ENCODE measurements at regions not wholly inside any gene's neighbourhood (a gene's known extent, or its start where the extent isn't known, plus 50 kb on each side); places are given as distances from the start of the nearest gene placed in this dataset.

DNA sequence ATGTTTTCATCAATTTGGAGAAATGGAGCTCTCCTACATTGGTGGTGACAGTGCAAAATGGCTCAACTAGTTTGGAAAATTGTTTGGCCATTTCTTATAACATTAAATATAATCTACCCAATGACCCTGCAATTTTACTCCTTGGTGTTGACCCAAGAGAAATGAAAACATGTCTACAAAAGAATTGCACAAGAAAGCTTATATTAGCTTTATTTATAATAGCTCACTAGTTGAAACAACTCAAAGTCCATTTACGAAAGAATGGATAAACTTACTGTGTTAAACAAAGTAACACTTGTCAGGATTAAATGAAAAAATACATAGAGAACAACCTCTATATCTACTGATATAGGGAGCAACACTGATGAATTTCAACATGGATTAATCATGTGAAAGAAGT is 539.9 kb downstream of the DNAJB9 start:
- no peak for ATAC-seq
- TF ChIP-seq, protein P1, sequence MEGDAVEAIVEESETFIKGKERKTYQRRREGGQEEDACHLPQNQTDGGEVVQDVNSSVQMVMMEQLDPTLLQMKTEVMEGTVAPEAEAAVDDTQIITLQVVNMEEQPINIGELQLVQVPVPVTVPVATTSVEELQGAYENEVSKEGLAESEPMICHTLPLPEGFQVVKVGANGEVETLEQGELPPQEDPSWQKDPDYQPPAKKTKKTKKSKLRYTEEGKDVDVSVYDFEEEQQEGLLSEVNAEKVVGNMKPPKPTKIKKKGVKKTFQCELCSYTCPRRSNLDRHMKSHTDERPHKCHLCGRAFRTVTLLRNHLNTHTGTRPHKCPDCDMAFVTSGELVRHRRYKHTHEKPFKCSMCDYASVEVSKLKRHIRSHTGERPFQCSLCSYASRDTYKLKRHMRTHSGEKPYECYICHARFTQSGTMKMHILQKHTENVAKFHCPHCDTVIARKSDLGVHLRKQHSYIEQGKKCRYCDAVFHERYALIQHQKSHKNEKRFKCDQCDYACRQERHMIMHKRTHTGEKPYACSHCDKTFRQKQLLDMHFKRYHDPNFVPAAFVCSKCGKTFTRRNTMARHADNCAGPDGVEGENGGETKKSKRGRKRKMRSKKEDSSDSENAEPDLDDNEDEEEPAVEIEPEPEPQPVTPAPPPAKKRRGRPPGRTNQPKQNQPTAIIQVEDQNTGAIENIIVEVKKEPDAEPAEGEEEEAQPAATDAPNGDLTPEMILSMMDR (IDR thresholded peaks at IDR 0.05) = no peak

DNA sequence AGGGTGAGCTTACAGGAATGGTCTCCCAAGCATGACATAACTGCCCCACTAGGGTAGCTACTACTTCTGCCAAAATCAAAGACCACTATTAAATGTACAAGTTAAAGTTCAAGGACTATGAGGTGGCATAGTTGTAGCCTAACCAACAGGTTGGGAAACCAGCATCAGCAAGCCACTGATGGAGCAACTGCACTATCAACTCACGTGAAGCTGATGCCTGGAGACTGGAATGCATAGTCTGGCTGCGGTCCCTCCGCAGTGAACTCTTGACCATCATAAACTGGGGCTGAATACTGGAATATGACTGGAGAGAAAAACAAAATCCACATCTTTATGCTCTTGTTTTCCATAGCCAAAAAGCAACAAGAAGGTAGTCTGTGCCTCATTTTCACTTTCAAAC is 541.4 kb downstream of the DNAJB9 start:
- intact Hi-C loops (cut with DNase I) = no loop called here
- TF ChIP-seq, protein P1 (IDR thresholded peaks at IDR 0.05) = no peak
- H3K4me1 ChIP-seq = no peaks in the 10 kb centered on the region
- DNase-seq = no peak
- no peaks in the 10 kb centered on the region for H3K27me3 ChIP-seq
- no peak for ATAC-seq
- H3K36me3 ChIP-seq = no peaks in the 10 kb centered on the region
- H3K9me3 ChIP-seq = no peaks in the 10 kb centered on the region
- H3K4me3 ChIP-seq = no peak overlapping the region
- H3K27ac ChIP-seq = no peak overlapping the region
- no peak for FAIRE-seq
- 92 to 95% methylated on average over 3 of the region's 3 CpGs for WGBS, 2 donors

More for the DNA sequence above, 539.9 kb downstream of the DNAJB9 start:
- FAIRE-seq = no peak
- Histone ChIP-seq H3K27ac (no peak overlapping the region), H3K4me1 (no peaks in the 10 kb centered on the region), H3K9me3 (no peaks in the 10 kb centered on the region), H3K27me3 (no peaks in the 10 kb centered on the region), H3K4me3 (no peak overlapping the region), H3K36me3 (no peaks in the 10 kb centered on the region)
- WGBS, 2 donors = 54 to 64% methylated on average over 1 of the region's 1 CpG
- intact Hi-C loops (cut with DNase I) = no loop called here
- no peak for DNase-seq

DNA sequence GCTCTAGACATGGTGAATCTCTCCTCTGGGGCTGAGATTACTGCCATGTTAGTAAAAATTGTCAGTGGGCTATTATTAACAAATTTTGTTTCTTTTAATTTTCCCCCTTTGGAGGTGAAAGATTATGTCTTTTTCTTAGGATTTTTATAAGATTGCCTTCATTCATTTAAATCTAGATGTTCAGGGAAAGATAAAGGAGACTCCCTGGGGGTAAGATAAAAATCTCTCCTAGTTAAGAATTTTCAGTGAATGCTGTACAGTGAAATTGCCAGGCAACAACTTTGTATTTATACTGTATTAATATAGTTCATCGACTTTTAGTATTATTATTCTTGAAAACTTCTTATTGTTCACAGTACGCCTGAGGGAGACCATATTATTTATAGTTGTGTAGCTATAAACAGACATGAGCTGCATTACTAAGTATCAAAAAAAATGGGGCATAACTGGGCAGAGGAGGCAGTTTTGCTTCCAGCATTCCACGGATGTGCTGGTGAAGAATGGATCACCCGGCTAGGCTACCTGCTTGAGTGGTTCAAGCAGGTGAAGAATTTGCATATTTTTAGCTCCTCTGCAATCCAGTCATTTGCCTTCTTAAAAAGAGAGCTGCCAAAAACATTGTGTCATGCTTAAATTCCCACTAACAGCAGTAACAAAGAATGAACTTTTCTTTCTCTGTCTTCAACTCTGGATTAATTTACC is 552.1 kb downstream of the DNAJB9 start:
- 80 to 87% methylated on average over 4 of the region's 4 CpGs for WGBS, 2 donors
- no peaks in the 10 kb centered on the region for H3K36me3 ChIP-seq
- TF ChIP-seq, protein P1 (IDR thresholded peaks at IDR 0.05) = no peak
- no peak for ATAC-seq
- H3K9me3 ChIP-seq = no peaks in the 10 kb centered on the region
- intact Hi-C loops (cut with DNase I) = no loop called here
- no peak overlapping the region for H3K27ac ChIP-seq
- no peak for FAIRE-seq
- H3K4me3 ChIP-seq = no peak overlapping the region
- H3K4me1 ChIP-seq = no peaks in the 10 kb centered on the region
- H3K27me3 ChIP-seq = no peaks in the 10 kb centered on the region
- no peak for DNase-seq

DNA sequence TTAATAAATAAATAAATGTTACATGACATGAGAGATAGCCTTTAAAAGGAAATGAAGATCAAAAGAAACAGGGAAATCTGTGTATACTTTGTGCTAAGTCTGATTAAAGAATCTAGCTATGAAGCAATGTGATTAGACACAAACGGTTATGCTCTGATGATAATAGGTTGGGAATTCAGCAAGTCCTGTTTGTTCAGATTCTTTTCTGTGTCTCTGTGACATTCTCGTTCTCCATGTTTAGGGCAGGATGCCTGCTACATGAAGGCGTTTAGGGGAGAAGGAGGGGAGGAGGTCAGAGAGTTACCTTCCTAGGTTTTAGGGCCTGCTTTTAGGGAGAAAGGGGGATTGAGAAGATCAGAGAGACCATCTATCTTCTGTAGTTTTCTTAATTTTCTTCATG is 555.3 kb downstream of the DNAJB9 start:
- WGBS, 2 donors = 54 to 76% methylated on average over 3 of the region's 3 CpGs
- ATAC-seq (no peak), FAIRE-seq (no peak), DNase-seq (no peak)
- TF ChIP-seq, protein P1 (IDR thresholded peaks at IDR 0.05) = no peak
- H3K36me3 ChIP-seq = no peaks in the 10 kb centered on the region
- no peak overlapping the region for H3K27ac ChIP-seq
- H3K27me3 ChIP-seq = no peaks in the 10 kb centered on the region
- H3K9me3 ChIP-seq = no peaks in the 10 kb centered on the region
- intact Hi-C loops (cut with DNase I) = no loop called here
- H3K4me3 ChIP-seq = no peak overlapping the region
- no peaks in the 10 kb centered on the region for H3K4me1 ChIP-seq

- intact Hi-C loops (cut with DNase I) = no loop called here
- 69 to 88% methylated on average over 2 of the region's 2 CpGs for WGBS, 2 donors
- DNase-seq = no peak
Measured at GRCh38 chr7:109126404-109127050, 556.9 kb downstream of the DNAJB9 start.

More at GRCh38 chr7:109126404-109127050, 556.9 kb downstream of the DNAJB9 start:
- TF ChIP-seq, protein P1 (IDR thresholded peaks at IDR 0.05) = no peak
- H3K27ac ChIP-seq = no peak overlapping the region
- H3K4me1 ChIP-seq = no peaks in the 10 kb centered on the region
- H3K36me3 ChIP-seq = no peaks in the 10 kb centered on the region
- H3K27me3 ChIP-seq = no peaks in the 10 kb centered on the region
- FAIRE-seq (no peak), ATAC-seq (no peak)
- no peak overlapping the region for H3K4me3 ChIP-seq
- H3K9me3 ChIP-seq = no peaks in the 10 kb centered on the region

Data from pancreas (tissue), 10 donors.